Trophoblast cell (in vitro differentiated cells and primary cell): ENCODE measurements at regions not wholly inside any gene's neighbourhood (a gene's known extent, or its start where the extent isn't known, plus 50 kb on each side); places are given as distances from the start of the nearest gene placed in this dataset.

Experiments
- DNase-seq, 2 donors: peaks; one replicate each; pipeline ENCODE4 v3.0.0-alpha.2; 2016
- H2AFZ ChIP-seq: 2 replicates; pipeline ENCODE4 v1.6.1; 2013; ENCODE audit warnings: low read length, moderate library complexity, mild to moderate bottlenecking; ENCODE audit not compliant: insufficient read depth, poor library complexity
- H2AK5ac ChIP-seq: 2 replicates; pipeline ENCODE4 v1.6.1; 2013; ENCODE audit warnings: mild to moderate bottlenecking, low read length
- H2BK120ac ChIP-seq: 2 replicates; pipeline ENCODE4 v1.6.1; 2013; ENCODE audit warnings: low read length, mild to moderate bottlenecking, moderate library complexity; ENCODE audit not compliant: insufficient read depth, poor library complexity
- H2BK12ac ChIP-seq: 2 replicates; pipeline ENCODE4 v1.6.1; 2013; ENCODE audit warnings: mild to moderate bottlenecking, low read length, moderate library complexity
- H2BK5ac ChIP-seq: 2 replicates; pipeline ENCODE4 v1.6.1; 2013; ENCODE audit warnings: low read length, low read depth, moderate library complexity, mild to moderate bottlenecking; ENCODE audit not compliant: poor library complexity
- H3K14ac ChIP-seq: 2 replicates; pipeline ENCODE4 v1.6.1; 2013; ENCODE audit warnings: mild to moderate bottlenecking, low read length
- H3K18ac ChIP-seq: 2 replicates; pipeline ENCODE4 v1.6.1; 2013; ENCODE audit warnings: mild to moderate bottlenecking, low read length
- H3K23ac ChIP-seq: 2 replicates; pipeline ENCODE4 v1.6.1; 2013; ENCODE audit warnings: low read length
- H3K27ac ChIP-seq: 2 replicates; pipeline ENCODE4 v1.5.1; 2013; ENCODE audit warnings: low read depth, mild to moderate bottlenecking, inconsistent platforms, low read length, moderate library complexity
- H3K27me3 ChIP-seq: 2 replicates; pipeline ENCODE4 v1.6.1; 2013; ENCODE audit warnings: inconsistent platforms, mild to moderate bottlenecking, low read length, moderate library complexity; ENCODE audit not compliant: insufficient read depth
- H3K36me3 ChIP-seq, 2 experiments: 1 replicate in 1 of 2; 2 replicates in 1 of 2; pipeline ENCODE4 v1.6.1; 2013; ENCODE audit warnings: low read length in 2 of 2, mild to moderate bottlenecking in 2 of 2, moderate library complexity in 1 of 2; ENCODE audit not compliant: insufficient read depth in 2 of 2, control insufficient read depth in 1 of 2
- H3K4ac ChIP-seq: 2 replicates; pipeline ENCODE4 v1.6.1; 2013; ENCODE audit warnings: low read depth, mild to moderate bottlenecking, low read length, moderate library complexity
- H3K4me1 ChIP-seq, 2 experiments: 1 replicate in 1 of 2; 2 replicates in 1 of 2; pipeline ENCODE4 v1.6.1; 2013; ENCODE audit warnings: low read length in 2 of 2, mild to moderate bottlenecking in 2 of 2, moderate library complexity in 1 of 2; ENCODE audit not compliant: insufficient read depth in 2 of 2, control insufficient read depth in 1 of 2
- H3K4me2 ChIP-seq: 2 replicates; pipeline ENCODE4 v1.6.1; 2013; ENCODE audit warnings: inconsistent platforms, mild to moderate bottlenecking, low read length, moderate library complexity
- H3K4me3 ChIP-seq: 2 replicates; pipeline ENCODE4 v1.5.1; 2013; ENCODE audit warnings: mild to moderate bottlenecking, low read depth, low read length, inconsistent platforms
- H3K79me1 ChIP-seq: one replicate; pipeline ENCODE4 v1.6.1; 2013; ENCODE audit warnings: low read length
- H3K79me2 ChIP-seq: 2 replicates; pipeline ENCODE4 v1.6.1; 2013; ENCODE audit warnings: low read length, mild to moderate bottlenecking; ENCODE audit not compliant: control insufficient read depth, insufficient read depth, poor library complexity
- H3K9ac ChIP-seq: 2 replicates; pipeline ENCODE4 v1.6.1; 2013; ENCODE audit warnings: mild to moderate bottlenecking, low read length
- H3K9me3 ChIP-seq: 2 replicates; pipeline ENCODE4 v1.6.1; 2013; ENCODE audit warnings: low read depth, mild to moderate bottlenecking, control low read depth, inconsistent platforms, low read length; ENCODE audit not compliant: insufficient read depth
- H4K12ac ChIP-seq: 2 replicates; pipeline ENCODE4 v1.6.1; 2013; ENCODE audit warnings: low read depth, mild to moderate bottlenecking, low read length, moderate library complexity
- H4K8ac ChIP-seq: 2 replicates; pipeline ENCODE4 v1.6.1; 2013; ENCODE audit warnings: low read depth, mild to moderate bottlenecking, low read length, moderate library complexity
- H4K91ac ChIP-seq: one replicate; pipeline ENCODE4 v1.6.1; 2013; ENCODE audit warnings: low read depth, mild to moderate bottlenecking, low read length, moderate library complexity
- WGBS: extraction: QIAGEN DNeasy Blood & Tissue Kit; methylation state at CpG from one replicate; pipeline ENCODE4 v1.1.7; 2013; ENCODE audit warnings: missing lambda C conversion rate; ENCODE audit not compliant: insufficient read length, insufficient coverage; ENCODE audit errors: extremely low coverage; 5-methylcytosine and 5-hydroxymethylcytosine counted together

DNA sequence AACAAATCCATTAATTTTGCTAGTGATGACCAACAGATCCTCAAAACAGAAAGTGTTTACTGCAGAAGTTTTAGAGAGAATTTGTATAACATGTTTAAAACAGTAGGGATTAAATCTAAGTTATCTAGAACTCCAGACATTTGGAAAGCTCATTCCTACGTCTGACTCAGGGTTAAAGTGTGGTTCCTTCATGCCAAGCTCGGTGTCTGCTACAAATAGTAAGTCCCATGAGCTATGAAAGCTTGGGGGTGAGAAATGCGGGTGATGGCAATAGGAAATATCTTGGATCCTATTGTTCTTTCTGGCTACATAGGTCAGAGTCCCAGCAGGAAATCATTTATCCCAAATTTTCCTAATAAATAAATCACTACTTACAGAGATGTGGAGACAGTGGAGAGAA, 867.1 kb downstream of the UQCRFS1 start:
- H3K18ac ChIP-seq = no peak overlapping the region
- no peak overlapping the region for H4K8ac ChIP-seq
- H4K91ac ChIP-seq = no peak overlapping the region
- WGBS = no CpG with 5 or more reads among the region's 3 CpGs
- no peaks in the 10 kb centered on the region for H3K79me2 ChIP-seq
- DNase-seq = no peak
- no peak overlapping the region for H3K23ac ChIP-seq
- no peaks in the 10 kb centered on the region for H3K79me1 ChIP-seq
- no peak overlapping the region for H2AK5ac ChIP-seq
- H2BK5ac ChIP-seq = no peak overlapping the region
- no peaks in the 10 kb centered on the region for H3K4me1 ChIP-seq
- no peaks in the 10 kb centered on the region for H3K9me3 ChIP-seq
- no peak overlapping the region for H3K4me2 ChIP-seq
- H4K12ac ChIP-seq = no peak overlapping the region
- no peak overlapping the region for H3K4ac ChIP-seq
- H3K27me3 ChIP-seq = no peaks in the 10 kb centered on the region
- H3K36me3 ChIP-seq = no peaks in the 10 kb centered on the region
- no peak overlapping the region for H2BK120ac ChIP-seq
- no peak overlapping the region for H3K27ac ChIP-seq
- no peak overlapping the region for H3K9ac ChIP-seq
- no peak overlapping the region for H3K4me3 ChIP-seq
- H3K14ac ChIP-seq = no peak overlapping the region
- H2AFZ ChIP-seq = no peak overlapping the region
- H2BK12ac ChIP-seq = no peak overlapping the region

DNA sequence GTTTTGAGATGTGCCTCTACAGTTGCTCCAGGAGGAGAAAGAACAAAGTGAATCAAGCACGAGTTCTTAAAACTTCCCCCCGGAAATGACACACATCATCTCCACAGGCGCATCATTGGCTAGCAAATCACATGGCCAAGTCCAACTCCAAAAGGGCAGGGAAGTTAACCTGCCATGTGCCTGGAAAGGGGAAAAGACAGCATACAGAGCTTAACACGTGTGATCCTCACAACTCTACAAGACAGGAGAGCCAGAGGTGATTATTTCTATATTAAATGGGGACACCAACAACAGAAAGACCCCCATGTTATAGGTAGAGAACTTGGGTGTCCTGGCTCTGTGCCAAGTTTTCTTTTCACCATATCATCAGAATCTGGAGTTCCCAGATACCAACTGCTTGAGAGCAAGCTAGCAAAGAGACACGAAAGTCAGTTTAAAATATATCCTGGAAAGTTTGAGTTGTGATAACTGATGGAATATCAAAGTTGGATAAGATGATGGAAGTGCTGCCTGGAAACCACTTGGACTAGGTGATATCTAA, 871.1 kb downstream of the UQCRFS1 start:
- Histone ChIP-seq H3K4me1 (no peaks in the 10 kb centered on the region), H3K79me1 (no peaks in the 10 kb centered on the region), H3K27ac (no peak overlapping the region), H2BK5ac (no peak overlapping the region), H4K91ac (no peak overlapping the region), H3K36me3 (no peaks in the 10 kb centered on the region), H3K23ac (no peak overlapping the region), H2AFZ (no peak overlapping the region), H2BK120ac (no peak overlapping the region), H3K27me3 (no peaks in the 10 kb centered on the region), H3K9ac (no peak overlapping the region), H2AK5ac (no peak overlapping the region), H3K4me2 (no peak overlapping the region), H3K14ac (no peak overlapping the region), H2BK12ac (no peak overlapping the region), H3K9me3 (no peaks in the 10 kb centered on the region), H3K18ac (no peak overlapping the region), H3K4ac (no peak overlapping the region), H4K8ac (no peak overlapping the region), H3K4me3 (no peak overlapping the region), H4K12ac (no peak overlapping the region), H3K79me2 (no peaks in the 10 kb centered on the region)
- DNase-seq = no peak
- WGBS = no CpG with 5 or more reads among the region's 5 CpGs

DNA sequence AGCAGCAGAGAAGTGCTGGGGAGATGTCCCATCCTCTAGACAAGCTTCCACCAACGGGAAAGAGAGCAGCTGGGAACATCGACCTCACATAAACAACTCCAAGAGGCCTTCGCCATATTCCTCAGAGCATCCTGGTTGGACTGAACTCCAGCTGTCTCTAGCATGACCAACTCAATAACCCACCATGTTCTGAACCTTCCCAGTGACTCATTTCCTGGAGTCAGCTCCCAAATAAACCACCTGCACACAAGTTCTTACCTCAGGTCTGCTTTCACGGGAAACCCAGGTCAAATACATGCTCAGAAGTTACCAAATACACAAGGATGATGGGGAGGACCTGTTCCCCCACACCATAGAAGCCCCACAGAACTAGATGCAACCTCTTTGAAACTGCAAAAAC, 878.5 kb downstream of the UQCRFS1 start:
- no peak overlapping the region for H3K4ac ChIP-seq
- H3K14ac ChIP-seq = no peak overlapping the region
- H2BK5ac ChIP-seq = no peak overlapping the region
- H3K79me1 ChIP-seq = no peaks in the 10 kb centered on the region
- H3K23ac ChIP-seq = no peak overlapping the region
- H3K4me3 ChIP-seq = no peak overlapping the region
- H2AK5ac ChIP-seq = no peak overlapping the region
- H3K36me3 ChIP-seq = no peaks in the 10 kb centered on the region
- no peak overlapping the region for H2BK120ac ChIP-seq
- H3K4me2 ChIP-seq = no peak overlapping the region
- no peak overlapping the region for H2BK12ac ChIP-seq
- H3K18ac ChIP-seq = no peak overlapping the region
- peaks cover 2% of the 10 kb centered on the region for H3K9me3 ChIP-seq
- H3K79me2 ChIP-seq = no peaks in the 10 kb centered on the region
- no peak overlapping the region for H3K9ac ChIP-seq
- no peak overlapping the region for H4K91ac ChIP-seq
- no peaks in the 10 kb centered on the region for H3K27me3 ChIP-seq
- no peak overlapping the region for H3K27ac ChIP-seq
- H2AFZ ChIP-seq = no peak overlapping the region
- DNase-seq = no peak
- no peak overlapping the region for H4K8ac ChIP-seq
- H4K12ac ChIP-seq = no peak overlapping the region
- no CpG with 5 or more reads among the region's 4 CpGs for WGBS
- H3K4me1 ChIP-seq = no peaks in the 10 kb centered on the region

DNA sequence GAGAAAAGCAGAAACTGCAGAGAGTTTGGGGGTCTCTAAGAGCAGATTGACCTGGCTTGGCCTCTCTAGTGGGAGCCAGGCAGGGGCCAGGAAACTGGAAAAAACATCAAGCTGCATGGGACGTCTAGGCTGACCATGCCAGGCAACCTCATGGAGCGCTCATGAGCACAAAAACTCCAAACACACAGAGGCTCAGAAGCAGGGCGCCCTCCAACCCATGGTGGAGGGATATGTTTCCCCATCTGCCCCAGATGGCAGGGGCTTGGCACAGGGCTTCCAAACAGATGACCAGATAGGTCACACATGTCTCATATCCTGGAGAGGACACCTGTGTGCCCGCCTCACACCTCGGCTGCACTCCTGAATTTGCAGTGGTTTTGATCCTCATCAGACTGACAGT, 879.0 kb downstream of the UQCRFS1 start:
- Histone ChIP-seq H4K12ac (no peak overlapping the region), H3K18ac (no peak overlapping the region), H3K9ac (no peak overlapping the region), H3K4me3 (no peak overlapping the region), H3K4me2 (no peak overlapping the region), H3K23ac (no peak overlapping the region), H3K4me1 (no peaks in the 10 kb centered on the region), H4K91ac (no peak overlapping the region), H3K4ac (no peak overlapping the region), H3K79me1 (no peaks in the 10 kb centered on the region), H4K8ac (no peak overlapping the region), H3K27me3 (no peaks in the 10 kb centered on the region), H3K14ac (no peak overlapping the region), H3K36me3 (no peaks in the 10 kb centered on the region), H3K9me3 (peaks cover 2% of the 10 kb centered on the region), H2BK12ac (no peak overlapping the region), H2AK5ac (no peak overlapping the region), H3K79me2 (no peaks in the 10 kb centered on the region), H2BK5ac (no peak overlapping the region), H2BK120ac (no peak overlapping the region), H2AFZ (no peak overlapping the region), H3K27ac (no peak overlapping the region)
- DNase-seq = no peak
- no CpG with 5 or more reads among the region's 5 CpGs for WGBS
